Fibroblast of lung (primary cell): ENCODE measurements at regions not wholly inside any gene's neighbourhood (a gene's known extent, or its start where the extent isn't known, plus 50 kb on each side); places are given as distances from the start of the nearest gene placed in this dataset.

ENCODE experiments used
- EZH2 ChIP-seq: IDR thresholded peaks from 2 replicates; pipeline ENCODE4 v1.5.1; 2012; ENCODE audit warnings: low read length, control low read depth, mild to moderate bottlenecking; ENCODE audit errors: missing control alignments
- TF ChIP-seq, protein P1 (sequence below), 2 donors: IDR thresholded peaks in 1 of 2; conservative IDR thresholded peaks in 1 of 2; 1 replicate in 1 of 2; 2 replicates in 1 of 2; pipeline ENCODE4 v1.5.1; 2011 to 2012; ENCODE audit warnings: low read length in 2 of 2, control low read depth in 1 of 2, inconsistent platforms in 1 of 2, low read depth in 1 of 2, mild to moderate bottlenecking in 1 of 2

GRCh38 chr10:128741680-128742079 lies 615.5 kb upstream of the MKI67 start:
- TF ChIP-seq, protein P1, sequence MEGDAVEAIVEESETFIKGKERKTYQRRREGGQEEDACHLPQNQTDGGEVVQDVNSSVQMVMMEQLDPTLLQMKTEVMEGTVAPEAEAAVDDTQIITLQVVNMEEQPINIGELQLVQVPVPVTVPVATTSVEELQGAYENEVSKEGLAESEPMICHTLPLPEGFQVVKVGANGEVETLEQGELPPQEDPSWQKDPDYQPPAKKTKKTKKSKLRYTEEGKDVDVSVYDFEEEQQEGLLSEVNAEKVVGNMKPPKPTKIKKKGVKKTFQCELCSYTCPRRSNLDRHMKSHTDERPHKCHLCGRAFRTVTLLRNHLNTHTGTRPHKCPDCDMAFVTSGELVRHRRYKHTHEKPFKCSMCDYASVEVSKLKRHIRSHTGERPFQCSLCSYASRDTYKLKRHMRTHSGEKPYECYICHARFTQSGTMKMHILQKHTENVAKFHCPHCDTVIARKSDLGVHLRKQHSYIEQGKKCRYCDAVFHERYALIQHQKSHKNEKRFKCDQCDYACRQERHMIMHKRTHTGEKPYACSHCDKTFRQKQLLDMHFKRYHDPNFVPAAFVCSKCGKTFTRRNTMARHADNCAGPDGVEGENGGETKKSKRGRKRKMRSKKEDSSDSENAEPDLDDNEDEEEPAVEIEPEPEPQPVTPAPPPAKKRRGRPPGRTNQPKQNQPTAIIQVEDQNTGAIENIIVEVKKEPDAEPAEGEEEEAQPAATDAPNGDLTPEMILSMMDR (conservative IDR thresholded peaks at IDR 0.05 in 1 of 2, IDR thresholded peaks at IDR 0.05 in 1 of 2; ENCODE audit: low read depth in 1 of 2, low read length in 2 of 2): no peak
- TF ChIP-seq EZH2: no peak
